ENCODE measurements at regions not wholly inside any gene's neighbourhood (a gene's known extent, or its start where the extent isn't known, plus 50 kb on each side); places are given as distances from the start of the nearest gene placed in this dataset.

- no peak for TF ChIP-seq EZH2 (IDR thresholded peaks at IDR 0.05; ENCODE audit: borderline replicate concordance, low read length)
- TF ChIP-seq, protein P1, sequence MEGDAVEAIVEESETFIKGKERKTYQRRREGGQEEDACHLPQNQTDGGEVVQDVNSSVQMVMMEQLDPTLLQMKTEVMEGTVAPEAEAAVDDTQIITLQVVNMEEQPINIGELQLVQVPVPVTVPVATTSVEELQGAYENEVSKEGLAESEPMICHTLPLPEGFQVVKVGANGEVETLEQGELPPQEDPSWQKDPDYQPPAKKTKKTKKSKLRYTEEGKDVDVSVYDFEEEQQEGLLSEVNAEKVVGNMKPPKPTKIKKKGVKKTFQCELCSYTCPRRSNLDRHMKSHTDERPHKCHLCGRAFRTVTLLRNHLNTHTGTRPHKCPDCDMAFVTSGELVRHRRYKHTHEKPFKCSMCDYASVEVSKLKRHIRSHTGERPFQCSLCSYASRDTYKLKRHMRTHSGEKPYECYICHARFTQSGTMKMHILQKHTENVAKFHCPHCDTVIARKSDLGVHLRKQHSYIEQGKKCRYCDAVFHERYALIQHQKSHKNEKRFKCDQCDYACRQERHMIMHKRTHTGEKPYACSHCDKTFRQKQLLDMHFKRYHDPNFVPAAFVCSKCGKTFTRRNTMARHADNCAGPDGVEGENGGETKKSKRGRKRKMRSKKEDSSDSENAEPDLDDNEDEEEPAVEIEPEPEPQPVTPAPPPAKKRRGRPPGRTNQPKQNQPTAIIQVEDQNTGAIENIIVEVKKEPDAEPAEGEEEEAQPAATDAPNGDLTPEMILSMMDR (conservative IDR thresholded peaks at IDR 0.05 in 1 of 2, IDR thresholded peaks at IDR 0.05 in 1 of 2; ENCODE audit: extremely low read depth in 1 of 2, insufficient read depth in 1 of 2, low read depth in 1 of 2, low read length in 2 of 2), result no peak
Observed at GRCh38 chr11:95684701-95685100, 104.9 kb downstream of the FAM76B start.

All from mammary epithelial cell (primary cell).